Heart right ventricle (tissue), 16 donors: ENCODE measurements at regions not wholly inside any gene's neighbourhood (a gene's known extent, or its start where the extent isn't known, plus 50 kb on each side); places are given as distances from the start of the nearest gene placed in this dataset.
"Not testable (repeated sequence)": the region's sequence is repeated elsewhere in the genome, so short reads cannot be mapped to it uniquely, and the experiment has no call there.

Source experiments
- ATAC-seq, 8 donors: fragments of 200-7000 bp; cut with Tn5 transposase; one replicate each; pipeline ENCODE4 v1.9.1; 2020; ENCODE audit warnings: mild to moderate bottlenecking in 8 of 8, moderate library complexity in 8 of 8, moderate number of reproducible peaks in 1 of 8
- DNase-seq, 2 donors: peaks; one replicate each; pipeline ENCODE4 v3.0.0-alpha.2; 2020
- H3K27ac ChIP-seq, 10 donors: fragments of 200-600 bp; sonication (generic) in 2 of 10; one replicate each; pipeline versions ENCODE4 v1.5.0 to v1.8.0; 2020 to 2022; ENCODE audit warnings: mild to moderate bottlenecking in 3 of 10
- H3K27me3 ChIP-seq, 7 donors: fragments of 200-600 bp; one replicate each; pipeline ENCODE4 v1.8.0; 2021 to 2022; ENCODE audit warnings: mild to moderate bottlenecking in 2 of 7
- H3K36me3 ChIP-seq, 9 donors: fragments of 200-600 bp; sonication (generic) in 1 of 9; one replicate each; pipeline versions ENCODE4 v1.5.0 to v1.8.0; 2020 to 2022; ENCODE audit warnings: mild to moderate bottlenecking in 2 of 9
- H3K4me1 ChIP-seq, 9 donors: fragments of 200-600 bp; sonication (generic) in 1 of 9; one replicate each; pipeline versions ENCODE4 v1.5.0 to v1.8.0; 2020 to 2022; ENCODE audit warnings: mild to moderate bottlenecking in 4 of 9
- H3K4me3 ChIP-seq, 10 donors: fragments of 200-600 bp; sonication (generic) in 2 of 10; one replicate each; pipeline versions ENCODE4 v1.5.0 to v1.8.0; 2020 to 2022; ENCODE audit warnings: mild to moderate bottlenecking in 7 of 10, moderate library complexity in 2 of 10
- H3K9me3 ChIP-seq, 11 donors: fragments of 200-600 bp in 10 of 11; sonication (generic) in 2 of 11; one replicate each; pipeline versions ENCODE4 v1.5.0 to v1.8.0; 2013 to 2022; ENCODE audit warnings: mild to moderate bottlenecking in 2 of 11, control low read depth in 1 of 11, moderate library complexity in 1 of 11
- WGBS, 2 donors: extraction: QIAGEN DNeasy Blood & Tissue Kit; methylation state at CpG; one replicate each; pipeline ENCODE4 v1.1.7; 2013; ENCODE audit warnings: inconsistent platforms in 1 of 2; 5-methylcytosine and 5-hydroxymethylcytosine counted together
- intact Hi-C, 10 donors: fragments of 100-400 bp; cut with DNase I; formaldehyde crosslinking; loops; one replicate each; pipeline versions ENCODE4 v1.11.1 to v1.14.2; 2022
- TF ChIP-seq, protein P1 (sequence below), 9 donors: fragments of 200-600 bp; sonication (generic) in 2 of 9; IDR thresholded peaks; one replicate each; pipeline versions ENCODE4 v1.5.0 to v1.8.0; 2021 to 2022; ENCODE audit warnings: antibody characterized with exemption in 9 of 9, mild to moderate bottlenecking in 5 of 9, moderate library complexity in 1 of 9
- donor health status: Arrhythmogenic right ventricular cardiomyopathy.
- donor health status: ischemic (EF 13 %, LVEDD 7.1; RV severe dilation, severe dysfunction).
- donor health status: healthy with polysubstance abuse.
- donor health status: DM: no; HTN: yes; CAD: no.
- donor health status: DM: no; HTN: no; CAD: no.
- donor health status: ischemic (EF 25% LVEDD 6.9; RV normal size, moderate dysfunction).
- donor health status: ischemic (EF 25% LVEDD 5.7; RV mildly dilated, moderate dysfunction).
- donor health status: healthy.
- donor health status: DM: yes; HTN: yes; CAD: no.
- donor health status: Ischemic cardiomyopathy.
- donor health status: ischemic (EF 35%, LVEDD 5.7; RV mildly dilated, moderate dysfunction).
- donor health status: nonischemic (EF 11% LVEDD 7.7; RV severe dilation, severe dysfunction).
- donor health status: DM: yes; HTN: yes; CAD: no.
- donor health status: PGD.
- donor health status: ischemic (EF 29% LVEDD 5.4; RV normal size, mild dysfunction).
- donor health status: nonischemic (EF 23%, LVEDD 6.1; RV moderate dilation, normal function).

DNA sequence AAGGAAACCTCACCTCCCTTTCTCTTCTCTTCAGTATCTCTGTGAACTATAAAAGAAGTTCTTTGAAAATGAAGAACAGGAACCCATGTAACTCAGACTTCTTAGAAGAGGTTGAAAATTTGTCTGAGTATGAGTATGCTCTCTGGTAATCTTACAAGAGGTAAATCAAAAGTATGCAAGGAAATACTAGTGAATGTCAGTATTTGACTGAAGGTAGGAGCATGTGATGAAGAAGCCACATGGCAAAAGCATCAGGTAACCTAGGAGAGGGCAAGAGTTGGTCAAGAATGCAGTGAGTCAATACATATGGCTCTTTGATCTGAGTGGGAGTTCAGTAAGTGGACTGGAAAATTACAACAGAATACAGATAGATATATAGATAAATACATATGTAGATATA lies 133.0 kb upstream of the NECTIN3 start:
- no peak for ATAC-seq

DNA sequence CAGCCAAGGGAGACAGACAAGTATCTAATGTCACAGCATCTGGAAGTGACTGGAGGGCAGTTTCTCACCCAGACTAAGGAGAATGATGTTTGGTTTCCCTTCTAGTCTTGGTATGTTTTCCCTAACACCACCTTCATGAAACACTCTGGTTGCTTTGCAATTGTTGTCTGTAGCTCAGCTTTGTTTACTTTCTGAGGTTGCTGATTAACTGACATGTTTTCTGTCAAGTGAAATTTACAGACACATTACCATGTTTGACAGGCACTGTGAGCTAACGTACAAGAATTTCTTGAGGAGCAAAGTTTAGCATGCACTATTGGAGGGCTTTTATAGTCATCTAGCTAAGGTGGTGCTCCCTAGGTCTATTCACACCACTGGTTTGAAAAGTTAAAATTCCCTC lies 131.6 kb upstream of the NECTIN3 start:
- WGBS, 2 donors, result 13 to 22% methylated on average over 1 of the region's 1 CpG

More for the DNA sequence above, 133.0 kb upstream of the NECTIN3 start:
- Histone ChIP-seq H3K4me1 (no peaks in the 10 kb centered on the region), H3K4me3 (no peak overlapping the region), H3K9me3 (peaks cover 0 to 6% (median 0%) of the 10 kb centered on the region in 11 donors), H3K36me3 (no peaks in the 10 kb centered on the region), H3K27me3 (no peaks in the 10 kb centered on the region), H3K27ac (no peak overlapping the region)
- no peak for DNase-seq
- intact Hi-C loops, result no loop called here
- TF ChIP-seq, protein P1, sequence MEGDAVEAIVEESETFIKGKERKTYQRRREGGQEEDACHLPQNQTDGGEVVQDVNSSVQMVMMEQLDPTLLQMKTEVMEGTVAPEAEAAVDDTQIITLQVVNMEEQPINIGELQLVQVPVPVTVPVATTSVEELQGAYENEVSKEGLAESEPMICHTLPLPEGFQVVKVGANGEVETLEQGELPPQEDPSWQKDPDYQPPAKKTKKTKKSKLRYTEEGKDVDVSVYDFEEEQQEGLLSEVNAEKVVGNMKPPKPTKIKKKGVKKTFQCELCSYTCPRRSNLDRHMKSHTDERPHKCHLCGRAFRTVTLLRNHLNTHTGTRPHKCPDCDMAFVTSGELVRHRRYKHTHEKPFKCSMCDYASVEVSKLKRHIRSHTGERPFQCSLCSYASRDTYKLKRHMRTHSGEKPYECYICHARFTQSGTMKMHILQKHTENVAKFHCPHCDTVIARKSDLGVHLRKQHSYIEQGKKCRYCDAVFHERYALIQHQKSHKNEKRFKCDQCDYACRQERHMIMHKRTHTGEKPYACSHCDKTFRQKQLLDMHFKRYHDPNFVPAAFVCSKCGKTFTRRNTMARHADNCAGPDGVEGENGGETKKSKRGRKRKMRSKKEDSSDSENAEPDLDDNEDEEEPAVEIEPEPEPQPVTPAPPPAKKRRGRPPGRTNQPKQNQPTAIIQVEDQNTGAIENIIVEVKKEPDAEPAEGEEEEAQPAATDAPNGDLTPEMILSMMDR (IDR thresholded peaks at IDR 0.05), result no peak

GRCh38 chr3:110944782-110945181 lies 126.8 kb upstream of the NECTIN3 start:
- WGBS, 2 donors, result 84 to 93% methylated on average over 1 of the region's 1 CpG
- H3K36me3 ChIP-seq, result no peaks in the 10 kb centered on the region
- H3K4me3 ChIP-seq, result no peak overlapping the region
- no peak for ATAC-seq
- peaks cover 0 to 67% (median 31%) of the 10 kb centered on the region in 11 donors for H3K9me3 ChIP-seq
- intact Hi-C loops, result no loop called here
- no peak overlapping the region for H3K27ac ChIP-seq
- no peaks in the 10 kb centered on the region for H3K4me1 ChIP-seq
- no peaks in the 10 kb centered on the region for H3K27me3 ChIP-seq
- no peak for DNase-seq
- TF ChIP-seq, protein P1 (IDR thresholded peaks at IDR 0.05), result no peak

More for the DNA sequence above, 131.6 kb upstream of the NECTIN3 start:
- intact Hi-C loops, result no loop called here
- ATAC-seq (no peak), DNase-seq (no peak)
- TF ChIP-seq, protein P1 (IDR thresholded peaks at IDR 0.05), result no peak
- no peak overlapping the region for H3K27ac ChIP-seq
- no peaks in the 10 kb centered on the region for H3K4me1 ChIP-seq
- peaks cover 0 to 21% (median 6%) of the 10 kb centered on the region in 11 donors for H3K9me3 ChIP-seq
- no peaks in the 10 kb centered on the region for H3K27me3 ChIP-seq
- H3K4me3 ChIP-seq, result no peak overlapping the region
- no peaks in the 10 kb centered on the region for H3K36me3 ChIP-seq

GRCh38 chr3:110946810-110947209 lies 124.8 kb upstream of the NECTIN3 start:
- TF ChIP-seq, protein P1 (IDR thresholded peaks at IDR 0.05), result no peak
- intact Hi-C loops, result no loop called here
- ATAC-seq, result no peak
- Histone ChIP-seq H3K36me3 (no peaks in the 10 kb centered on the region), H3K27ac (no peak overlapping the region), H3K27me3 (no peaks in the 10 kb centered on the region), H3K4me1 (no peaks in the 10 kb centered on the region), H3K4me3 (no peak overlapping the region), H3K9me3 (peaks cover 0 to 80% (median 34%) of the 10 kb centered on the region in 11 donors)
- DNase-seq, result no peak

- H3K27me3 ChIP-seq, H3K27ac ChIP-seq, H3K4me1 ChIP-seq, H3K36me3 ChIP-seq, intact Hi-C loops, H3K4me3 ChIP-seq, DNase-seq, ATAC-seq: not testable (repeated sequence)
- H3K9me3 ChIP-seq, result peaks cover 0 to 72% (median 34%) of the 10 kb centered on the region in 11 donors
- WGBS, 2 donors, result 43 to 64% methylated on average over 1 of the region's 1 CpG
Measured at GRCh38 chr3:110949194-110949593, 122.4 kb upstream of the NECTIN3 start.
